CD4-positive, alpha-beta T cell treated with Interleukin-10 for 1 hour (primary cell): ENCODE measurements at regions not wholly inside any gene's neighbourhood (a gene's known extent, or its start where the extent isn't known, plus 50 kb on each side); places are given as distances from the start of the nearest gene placed in this dataset.
A peak's percentile ranks its signal among the peaks of the same experiment; 100 is the strongest.
"Not testable (repeated sequence)": the region's sequence is repeated elsewhere in the genome, so short reads cannot be mapped to it uniquely, and the experiment has no call there.

Experiments
- DNase-seq: peaks from one replicate; pipeline ENCODE4 v3.0.0-alpha.2; 2020

DNA sequence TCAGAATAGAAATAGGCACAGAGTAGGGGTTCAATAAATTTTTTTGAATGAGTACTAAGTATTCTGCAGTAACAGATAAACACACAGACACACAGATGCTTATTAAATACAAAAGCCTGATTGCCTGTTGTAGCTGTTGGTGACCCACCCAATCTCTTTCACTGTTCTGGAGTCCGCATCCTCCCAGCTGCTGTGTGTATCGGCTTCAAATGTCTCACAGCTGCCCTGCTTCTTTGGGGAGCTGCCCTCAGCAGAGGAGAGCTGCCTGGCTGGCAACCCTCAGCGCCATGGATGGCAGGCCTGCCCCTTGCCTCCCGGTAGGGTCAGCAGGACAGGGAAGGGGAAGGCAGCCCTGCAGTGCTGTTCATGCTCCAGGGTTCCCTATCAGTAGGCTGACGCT is 50.5 kb upstream of the PRNP start:
- no peak for DNase-seq

DNA sequence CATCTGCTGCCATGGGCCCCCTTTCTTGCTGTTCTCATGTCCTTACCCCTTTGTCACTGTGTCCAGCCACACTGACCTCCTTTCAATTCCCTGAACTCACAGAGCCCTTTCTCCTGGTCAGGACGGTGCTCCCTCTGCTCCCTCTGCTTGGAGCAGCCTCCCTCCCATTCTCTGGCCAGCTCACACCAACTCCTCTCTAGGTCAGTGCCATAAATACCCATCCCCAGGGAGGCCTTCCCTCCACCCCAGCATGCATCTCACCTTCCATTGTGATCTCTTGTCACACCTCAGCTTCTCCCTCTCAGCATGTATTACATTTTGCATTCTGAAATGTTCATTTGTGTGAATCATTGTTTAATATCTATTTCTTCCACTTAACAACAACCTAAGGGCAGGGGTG is 50.9 kb upstream of the PRNP start:
- DNase-seq: no peak

- no peak for DNase-seq
Measured at GRCh38 chr20:4633780-4634179, 52.5 kb upstream of the PRNP start.

DNA sequence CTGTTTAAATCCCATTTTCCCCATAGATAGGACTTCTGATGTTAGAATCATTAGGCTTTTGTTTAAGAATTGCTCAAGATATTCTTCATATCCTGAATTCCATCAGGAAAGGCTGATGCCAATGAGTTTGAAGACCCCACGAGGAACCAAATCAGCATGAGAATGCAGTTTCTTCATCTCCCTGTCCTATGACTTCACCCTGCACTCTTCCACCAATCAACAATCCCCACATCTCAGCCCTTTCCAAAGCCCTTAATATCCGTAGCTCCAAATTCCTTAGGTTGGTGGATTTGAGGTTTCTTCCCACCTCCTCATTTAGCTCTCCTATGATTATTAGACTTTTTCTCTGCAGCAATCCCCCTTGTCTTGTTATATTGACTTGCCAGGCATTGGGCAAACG is 52.9 kb upstream of the PRNP start:
- DNase-seq: no peak

GRCh38 chr20:4632876-4633275 is 53.4 kb upstream of the PRNP start:
- no peak for DNase-seq

DNA sequence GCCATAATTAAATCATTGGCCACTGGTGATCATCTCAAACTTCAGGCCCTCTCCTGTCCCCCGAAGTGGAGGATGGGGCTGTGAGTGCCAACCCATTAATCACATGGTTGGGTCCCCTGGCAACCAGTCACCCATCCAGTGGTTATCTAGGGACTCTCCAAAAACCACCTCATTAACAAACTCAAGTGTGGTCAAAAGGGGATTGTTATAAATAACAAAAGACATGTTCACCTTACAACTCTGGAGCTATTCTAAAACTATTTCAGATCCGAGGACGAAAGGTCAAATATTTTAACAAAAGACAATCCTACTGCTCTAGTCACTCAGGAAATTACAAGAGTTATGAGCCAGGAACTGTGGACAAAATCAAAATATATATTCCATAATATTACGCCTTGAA is 60.0 kb upstream of the PRNP start:
- no peak for DNase-seq

- DNase-seq: no peak
Measured at GRCh38 chr20:4625687-4626086, 60.6 kb upstream of the PRNP start.

GRCh38 chr20:4624675-4625336 is 61.5 kb upstream of the PRNP start:
- not testable (repeated sequence) for DNase-seq

DNA sequence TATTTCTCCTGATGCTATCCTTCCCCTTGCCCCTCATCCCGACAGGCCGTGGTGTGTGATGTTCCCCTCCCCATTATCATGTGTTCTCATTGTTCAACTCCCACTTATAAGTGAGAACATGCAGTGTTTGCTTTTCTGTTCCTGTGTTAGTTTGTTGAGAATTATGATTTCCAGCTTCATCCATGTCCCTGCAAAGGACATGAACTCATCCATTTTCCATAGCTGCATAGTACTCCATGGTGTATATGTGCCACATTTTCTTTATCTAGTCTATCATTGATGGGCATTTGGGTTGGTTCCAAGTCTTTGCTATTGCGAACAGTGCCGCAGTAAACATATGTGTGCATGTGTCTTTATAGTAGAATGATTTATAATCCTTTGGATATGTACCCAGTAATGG is 67.1 kb upstream of the PRNP start:
- DNase-seq: not testable (repeated sequence)

DNA sequence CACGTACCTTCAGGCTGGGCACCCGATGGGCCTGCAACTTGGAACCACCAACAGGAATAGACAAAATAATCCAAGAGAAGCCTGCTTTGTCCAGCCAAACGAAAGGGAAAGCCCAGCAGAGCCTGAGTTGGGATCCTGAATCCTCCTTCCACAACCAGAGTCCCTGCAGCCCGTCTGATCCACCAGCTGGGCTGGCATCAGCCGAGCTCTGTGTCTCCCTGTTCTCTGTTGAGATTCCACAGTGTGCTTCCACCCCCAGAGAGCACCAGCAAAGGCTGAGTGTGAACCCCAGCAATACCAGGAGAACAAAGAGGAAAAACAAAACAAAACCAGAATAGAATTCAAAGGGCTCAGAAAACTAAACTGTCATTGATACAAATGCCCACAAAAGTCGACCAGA is 68.8 kb upstream of the PRNP start:
- no peak for DNase-seq

GRCh38 chr20:4617019-4617418 is 69.2 kb upstream of the PRNP start:
- no peak for DNase-seq

DNA sequence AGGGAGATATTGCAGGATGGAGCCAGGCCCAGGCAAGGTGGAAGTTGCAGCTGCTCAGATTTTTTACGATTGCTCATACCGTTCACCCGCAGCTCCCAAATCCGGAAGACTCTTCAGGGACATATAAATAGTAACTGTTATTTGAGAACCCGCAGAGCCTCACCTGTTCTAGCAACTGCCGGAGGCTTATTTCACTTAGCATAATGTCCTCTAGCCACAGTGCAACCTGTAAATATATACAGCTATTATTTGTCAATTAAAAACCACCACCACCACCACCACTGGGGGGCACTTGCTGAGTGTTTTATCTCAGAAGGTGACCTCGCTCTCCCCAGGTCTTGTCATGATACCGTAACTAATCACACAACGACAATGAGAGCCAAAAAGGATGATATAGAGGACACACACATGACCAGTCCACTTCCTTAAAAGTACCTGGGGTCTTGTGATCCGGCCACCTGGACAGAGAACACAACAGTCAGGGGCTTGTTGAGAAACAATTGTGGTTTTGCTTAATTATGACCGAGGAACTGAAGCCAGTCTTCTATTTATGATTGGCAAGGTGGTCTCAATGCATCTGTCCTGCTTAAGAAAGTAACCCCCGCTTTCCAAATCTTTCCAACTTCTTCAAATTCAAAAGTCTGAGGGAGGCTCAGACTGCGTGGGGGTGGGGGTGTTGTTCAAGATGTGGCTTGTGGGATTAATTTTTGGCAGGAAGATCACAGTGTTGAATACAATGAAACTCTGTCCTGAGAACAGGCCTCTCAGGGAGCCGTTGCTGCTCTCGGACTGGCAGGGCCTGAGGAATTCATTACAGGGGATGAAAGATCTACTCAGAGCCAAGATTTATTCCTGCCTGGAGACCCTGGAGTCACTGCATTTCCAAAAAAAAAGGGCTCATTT is 72.3 kb upstream of the PRNP start:
- peak; percentile 79 for DNase-seq

DNA sequence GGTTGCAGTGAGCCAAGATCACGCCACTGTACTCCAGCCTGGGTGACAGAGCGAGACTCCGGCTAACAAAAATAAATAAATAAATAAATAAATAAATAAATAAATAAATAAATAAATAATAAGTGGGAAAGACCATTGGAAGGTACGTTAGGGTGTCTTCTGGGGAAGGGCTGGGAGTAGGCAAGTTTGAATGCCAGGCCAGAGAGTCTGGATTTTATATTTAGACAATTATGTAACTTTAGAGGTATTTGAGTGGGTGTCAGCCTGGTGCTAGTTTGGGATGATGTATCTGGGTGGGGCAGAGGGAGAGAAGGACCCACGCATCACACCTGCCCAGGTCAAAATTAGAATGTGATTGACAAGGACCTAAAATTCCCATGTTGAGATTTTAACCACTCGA is 73.1 kb upstream of the PRNP start:
- DNase-seq: no peak

DNA sequence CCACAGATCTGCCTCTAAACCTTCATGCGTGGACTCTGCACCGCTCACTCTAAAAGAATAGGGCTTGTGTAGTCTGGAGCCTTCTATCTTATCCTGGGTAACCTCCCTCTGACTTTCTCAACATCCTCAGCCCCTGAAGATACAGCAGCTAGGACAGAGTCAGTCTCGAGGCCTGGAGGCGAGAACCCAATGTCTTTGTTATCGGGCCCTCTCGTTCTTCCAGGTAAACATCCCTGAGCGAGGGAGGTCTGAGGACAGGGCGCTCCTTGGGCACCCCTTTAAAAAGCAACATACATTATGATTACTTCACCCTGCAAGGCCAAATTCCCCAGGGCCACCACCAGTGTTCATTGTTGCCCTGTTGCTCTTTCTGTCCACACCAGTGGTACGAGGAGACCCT is 75.4 kb upstream of the PRNP start:
- DNase-seq: no peak

- no peak for DNase-seq
Measured at GRCh38 chr20:4609511-4609910, 76.7 kb upstream of the PRNP start.

GRCh38 chr20:4608861-4609260 is 77.4 kb upstream of the PRNP start:
- no peak for DNase-seq

GRCh38 chr20:4607287-4607713 is 79.0 kb upstream of the PRNP start:
- DNase-seq: peak; percentile 76

DNA sequence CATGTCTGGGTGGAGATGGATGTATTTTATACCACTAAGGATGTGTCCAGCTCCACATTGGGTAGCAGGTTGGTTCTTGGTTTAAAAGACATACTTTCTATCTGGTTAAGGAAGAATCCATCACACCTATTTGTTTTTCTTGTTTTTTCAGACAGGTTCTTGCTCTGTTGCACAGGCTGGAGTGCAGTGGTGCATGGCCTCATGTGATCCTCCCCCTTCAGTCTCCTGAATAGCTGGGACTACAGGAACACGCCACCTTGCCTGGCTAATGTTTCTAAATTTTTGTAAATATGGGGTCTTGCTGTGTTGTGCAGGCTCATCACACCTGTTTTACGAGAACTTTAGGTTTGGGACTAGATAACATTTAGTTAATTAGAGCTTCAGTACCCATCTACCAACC is 80.2 kb upstream of the PRNP start:
- DNase-seq: no peak

DNA sequence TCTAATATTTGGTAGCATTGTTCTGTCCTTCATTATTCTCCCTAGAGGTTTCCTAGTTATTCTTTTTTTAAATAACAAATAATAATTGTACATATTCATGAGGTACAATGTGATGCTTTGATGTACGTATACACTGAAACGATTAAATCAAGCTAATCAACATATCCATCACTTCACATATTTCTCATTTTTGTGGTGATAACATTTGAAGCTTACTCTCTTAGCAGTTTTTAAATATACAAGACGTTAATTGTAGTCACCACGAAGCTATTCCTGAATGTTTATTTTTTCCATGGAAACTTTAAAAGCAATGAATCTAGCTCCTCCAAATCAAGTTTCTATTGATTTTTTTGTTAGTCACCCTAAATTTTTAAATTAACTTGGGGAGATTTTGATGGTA is 81.1 kb upstream of the PRNP start:
- DNase-seq: no peak

GRCh38 chr20:4604580-4604979 is 81.7 kb upstream of the PRNP start:
- DNase-seq: no peak

- no peak for DNase-seq
Measured at GRCh38 chr20:4603724-4604123, 82.5 kb upstream of the PRNP start.

DNA sequence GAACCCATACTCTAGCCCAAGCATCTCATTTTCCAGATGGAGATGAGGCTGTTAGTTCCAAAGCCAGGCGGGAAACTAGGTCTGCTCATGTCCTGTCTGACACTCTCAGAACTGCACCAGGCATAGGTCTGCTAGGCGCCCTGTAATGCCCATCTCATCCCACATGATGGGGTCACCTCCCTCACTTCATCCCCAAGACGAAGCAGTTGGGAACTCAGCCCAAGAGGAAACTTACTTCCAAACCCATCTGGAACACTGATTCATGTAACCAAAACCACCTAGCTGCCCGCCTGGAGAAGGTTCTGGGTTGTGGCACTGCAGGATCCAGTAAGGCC is 84.0 kb upstream of the PRNP start:
- DNase-seq: no peak

DNA sequence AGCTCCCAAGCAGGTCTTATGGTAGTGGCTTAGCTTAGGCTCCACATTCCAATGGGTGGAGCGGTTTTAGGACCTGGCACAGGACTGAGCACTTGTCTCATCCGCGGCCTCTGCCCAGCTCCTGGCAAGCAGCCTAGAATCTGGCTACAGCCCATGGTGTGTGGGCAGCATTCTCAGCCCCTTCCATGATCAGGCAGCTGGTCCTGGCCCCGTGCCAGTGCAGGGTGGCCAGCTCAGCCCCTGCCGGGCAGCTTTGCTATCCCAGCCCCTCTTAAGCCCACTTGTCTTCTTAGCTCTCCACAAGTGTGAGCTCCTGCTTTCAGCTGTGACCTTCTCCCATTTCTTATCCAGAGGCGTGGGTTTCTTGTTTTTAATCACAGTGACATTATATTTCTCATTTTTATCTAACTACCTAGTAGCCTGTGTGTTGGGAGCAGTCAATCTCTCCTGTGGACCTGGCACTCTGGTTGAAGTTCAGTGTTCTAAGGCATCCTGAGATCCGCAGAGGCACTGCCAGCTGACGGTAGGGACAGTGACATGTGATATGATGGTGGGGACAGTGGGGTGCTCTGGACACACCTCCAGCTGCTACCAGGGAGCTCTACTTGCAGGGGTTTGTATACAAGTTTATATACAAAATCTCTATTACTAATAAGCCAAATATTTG is 84.5 kb upstream of the PRNP start:
- no peak for DNase-seq
